Liver (tissue), 7 donors: ENCODE measurements at regions not wholly inside any gene's neighbourhood (a gene's known extent, or its start where the extent isn't known, plus 50 kb on each side); places are given as distances from the start of the nearest gene placed in this dataset.

ENCODE experiments used
- DNase-seq: peaks from one replicate; pipeline ENCODE4 v3.0.0-alpha.2; 2017; ENCODE audit warnings: low spot score
- H3K27ac ChIP-seq, 2 donors: one replicate each; pipeline ENCODE4 v1.7.0; 2013; ENCODE audit warnings: inconsistent platforms in 2 of 2, low read length in 2 of 2, control low read depth in 1 of 2, low read depth in 1 of 2, mild to moderate bottlenecking in 1 of 2
- H3K27me3 ChIP-seq, 4 donors: one replicate each; pipeline versions ENCODE4 v1.6.1 to v1.7.0; 2013; ENCODE audit warnings: low read length in 3 of 4, inconsistent platforms in 1 of 4, mild to moderate bottlenecking in 1 of 4, moderate library complexity in 1 of 4; ENCODE audit not compliant: control insufficient read depth in 4 of 4, insufficient read depth in 4 of 4
- H3K36me3 ChIP-seq, 4 donors: one replicate each; pipeline versions ENCODE4 v1.6.1 to v1.7.0; 2013; ENCODE audit warnings: low read length in 3 of 4, mild to moderate bottlenecking in 3 of 4, low read depth in 1 of 4, moderate library complexity in 1 of 4; ENCODE audit not compliant: control insufficient read depth in 4 of 4, insufficient read depth in 3 of 4
- H3K4me1 ChIP-seq, 4 donors: one replicate each; pipeline versions ENCODE4 v1.6.1 to v1.7.0; 2013; ENCODE audit warnings: low read length in 3 of 4, mild to moderate bottlenecking in 3 of 4, moderate library complexity in 1 of 4; ENCODE audit not compliant: control insufficient read depth in 4 of 4, insufficient read depth in 4 of 4
- H3K4me3 ChIP-seq, 3 donors: one replicate each; pipeline versions ENCODE4 v1.6.1 to v1.7.0; 2013; ENCODE audit warnings: low read length in 3 of 3, control low read depth in 1 of 3, low read depth in 1 of 3, mild to moderate bottlenecking in 1 of 3
- H3K9ac ChIP-seq, 2 donors: one replicate each; pipeline ENCODE4 v1.7.0; 2013; ENCODE audit warnings: low read length in 2 of 2, mild to moderate bottlenecking in 2 of 2, moderate library complexity in 2 of 2, control low read depth in 1 of 2, low read depth in 1 of 2
- H3K9me3 ChIP-seq, 4 donors: one replicate each; pipeline versions ENCODE4 v1.6.1 to v1.7.0; 2013; ENCODE audit warnings: low read length in 3 of 4; ENCODE audit not compliant: control insufficient read depth in 4 of 4
- ATF3 ChIP-seq: IDR thresholded peaks from 2 replicates; pipeline ENCODE4 v1.6.1; 2016; ENCODE audit warnings: antibody characterized with exemption
- EGR1 ChIP-seq, 2 donors: IDR thresholded peaks; 2 replicates each; pipeline ENCODE4 v1.6.1; 2016 to 2018; ENCODE audit warnings: antibody characterized with exemption in 2 of 2, low read depth in 2 of 2
- FOXA2 ChIP-seq: IDR thresholded peaks from 2 replicates; pipeline ENCODE4 v1.6.1; 2016; ENCODE audit warnings: antibody characterized with exemption
- HNF4G ChIP-seq: IDR thresholded peaks from 2 replicates; pipeline ENCODE4 v1.6.1; 2016; ENCODE audit warnings: antibody characterized with exemption
- JUND ChIP-seq, 2 donors: IDR thresholded peaks; 2 replicates each; pipeline ENCODE4 v1.6.1; 2016; ENCODE audit warnings: antibody characterized with exemption in 2 of 2
- NR2F2 ChIP-seq: IDR thresholded peaks from 2 replicates; pipeline ENCODE4 v1.6.1; 2016; ENCODE audit warnings: antibody characterized with exemption
- RAD21 ChIP-seq, 2 donors: IDR thresholded peaks; 2 replicates each; pipeline ENCODE4 v1.6.1; 2016; ENCODE audit warnings: antibody characterized with exemption in 2 of 2, mild to moderate bottlenecking in 2 of 2
- TAF1 ChIP-seq: conservative IDR thresholded peaks from 2 replicates; pipeline ENCODE4 v1.6.1; 2016; ENCODE audit warnings: antibody characterized with exemption, mild to moderate bottlenecking
- YY1 ChIP-seq: IDR thresholded peaks from 2 replicates; pipeline ENCODE4 v1.6.1; 2016; ENCODE audit warnings: antibody characterized with exemption, mild to moderate bottlenecking
- ZBTB33 ChIP-seq: IDR thresholded peaks from 2 replicates; pipeline ENCODE4 v1.6.1; 2016; ENCODE audit warnings: antibody characterized with exemption
- WGBS: extraction: QIAGEN DNeasy Blood & Tissue Kit; methylation state at CpG from one replicate; pipeline ENCODE4 v1.1.7; 2013; 5-methylcytosine and 5-hydroxymethylcytosine counted together
- donor health status: healthy.
- donor health status: healthy.
- donor health status: healthy.
- donor health status: healthy.

- H3K4me3 ChIP-seq = no peak overlapping the region
- H3K27ac ChIP-seq = no peak overlapping the region
- H3K4me1 ChIP-seq = peaks cover 0 to 2% (median 0%) of the 10 kb centered on the region in 4 donors
- no peaks in the 10 kb centered on the region for H3K9me3 ChIP-seq
- DNase-seq = no peak
- no peaks in the 10 kb centered on the region for H3K36me3 ChIP-seq
- H3K27me3 ChIP-seq = no peaks in the 10 kb centered on the region
- no peak overlapping the region for H3K9ac ChIP-seq
- 93% methylated on average over 6 of the region's 6 CpGs for WGBS
- no peak for TF ChIP-seq TAF1
Measured at GRCh38 chr21:29231756-29232529, 66.8 kb upstream of the BACH1 start.

- Histone ChIP-seq H3K27ac (no peak overlapping the region), H3K9me3 (no peaks in the 10 kb centered on the region), H3K36me3 (no peaks in the 10 kb centered on the region), H3K27me3 (no peaks in the 10 kb centered on the region), H3K4me3 (no peak overlapping the region), H3K4me1 (peaks cover 0 to 7% (median 3%) of the 10 kb centered on the region in 4 donors), H3K9ac (no peak overlapping the region)
- no peak for DNase-seq
- WGBS = 94% methylated on average over 8 of the region's 8 CpGs
- no peak for TF ChIP-seq TAF1
- no peak for TF ChIP-seq ATF3
- TF ChIP-seq RAD21 (IDR thresholded peaks at IDR 0.05) = no peak
- TF ChIP-seq FOXA2 = no peak
- no peak for TF ChIP-seq JUND (IDR thresholded peaks at IDR 0.05)
- no peak for TF ChIP-seq EGR1 (IDR thresholded peaks at IDR 0.05; ENCODE audit: low read depth in 2 of 2)
- no peak for TF ChIP-seq NR2F2
- no peak for TF ChIP-seq HNF4G
Measured at GRCh38 chr21:29232530-29233255, 66.0 kb upstream of the BACH1 start.

- no peak overlapping the region for H3K9ac ChIP-seq
- no peak for DNase-seq
- peaks cover 0 to 12% (median 6%) of the 10 kb centered on the region in 4 donors for H3K4me1 ChIP-seq
- H3K9me3 ChIP-seq = no peaks in the 10 kb centered on the region
- TF ChIP-seq YY1 (no peak), NR2F2 (no peak), RAD21 (IDR thresholded peaks at IDR 0.05) (peak; percentile 39 to 46), ZBTB33 (no peak)
- no peak overlapping the region for H3K4me3 ChIP-seq
- 74% methylated on average over 7 of the region's 7 CpGs for WGBS
- H3K27me3 ChIP-seq = no peaks in the 10 kb centered on the region
- H3K27ac ChIP-seq = no peak overlapping the region
- no peaks in the 10 kb centered on the region for H3K36me3 ChIP-seq
Measured at GRCh38 chr21:29233256-29233546, 65.5 kb upstream of the BACH1 start.
